ENCODE measurements at regions not wholly inside any gene's neighbourhood (a gene's known extent, or its start where the extent isn't known, plus 50 kb on each side); places are given as distances from the start of the nearest gene placed in this dataset.

DNA sequence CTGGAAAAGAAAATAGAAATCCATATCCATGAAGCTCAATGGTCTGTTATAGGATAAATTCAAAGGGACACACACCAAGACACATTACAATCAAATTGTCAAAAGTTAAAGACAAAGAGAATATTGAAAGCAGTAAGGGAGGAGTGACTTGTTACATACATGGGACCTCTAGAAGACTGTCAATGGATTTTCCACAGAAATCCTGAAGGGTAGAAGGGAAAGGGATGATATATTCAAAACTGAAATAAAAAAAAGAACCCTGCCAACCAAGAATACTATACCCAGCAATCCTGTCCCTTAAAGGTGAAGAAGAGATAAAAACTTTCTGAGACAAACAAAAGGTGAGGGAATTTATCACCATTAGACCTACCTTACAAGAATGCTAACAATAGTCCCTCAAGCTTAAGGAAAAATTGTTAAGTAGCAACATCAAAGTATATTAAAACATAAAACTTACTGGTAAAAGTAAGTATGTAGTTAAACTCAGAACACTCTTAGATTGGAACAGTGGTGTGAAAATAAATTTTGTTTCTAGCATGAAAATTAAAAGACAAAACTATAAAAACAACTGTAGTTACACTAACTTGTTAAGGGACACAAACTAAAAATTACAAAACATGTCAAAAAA lies 103.2 kb upstream of the APP start:
- TF ChIP-seq YY1 (IDR thresholded peaks at IDR 0.05; ENCODE audit: low read depth) (no peak), FOXM1 (IDR thresholded peaks at IDR 0.05; ENCODE audit: borderline replicate concordance, low read depth) (no peak), RAD21 (IDR thresholded peaks at IDR 0.05; ENCODE audit: low read depth) (no peak), EP300 (IDR thresholded peaks at IDR 0.05; ENCODE audit: borderline replicate concordance) (no peak), CEBPB (IDR thresholded peaks at IDR 0.05) (no peak), USF1 (IDR thresholded peaks at IDR 0.05) (no peak), MAX (IDR thresholded peaks at IDR 0.05) (no peak), EGR1 (IDR thresholded peaks at IDR 0.05) (no peak), TAF1 (IDR thresholded peaks at IDR 0.05; ENCODE audit: low read depth) (no peak), ZBTB7A (IDR thresholded peaks at IDR 0.05; ENCODE audit: low read depth) (no peak)
- TF ChIP-seq, protein P1, sequence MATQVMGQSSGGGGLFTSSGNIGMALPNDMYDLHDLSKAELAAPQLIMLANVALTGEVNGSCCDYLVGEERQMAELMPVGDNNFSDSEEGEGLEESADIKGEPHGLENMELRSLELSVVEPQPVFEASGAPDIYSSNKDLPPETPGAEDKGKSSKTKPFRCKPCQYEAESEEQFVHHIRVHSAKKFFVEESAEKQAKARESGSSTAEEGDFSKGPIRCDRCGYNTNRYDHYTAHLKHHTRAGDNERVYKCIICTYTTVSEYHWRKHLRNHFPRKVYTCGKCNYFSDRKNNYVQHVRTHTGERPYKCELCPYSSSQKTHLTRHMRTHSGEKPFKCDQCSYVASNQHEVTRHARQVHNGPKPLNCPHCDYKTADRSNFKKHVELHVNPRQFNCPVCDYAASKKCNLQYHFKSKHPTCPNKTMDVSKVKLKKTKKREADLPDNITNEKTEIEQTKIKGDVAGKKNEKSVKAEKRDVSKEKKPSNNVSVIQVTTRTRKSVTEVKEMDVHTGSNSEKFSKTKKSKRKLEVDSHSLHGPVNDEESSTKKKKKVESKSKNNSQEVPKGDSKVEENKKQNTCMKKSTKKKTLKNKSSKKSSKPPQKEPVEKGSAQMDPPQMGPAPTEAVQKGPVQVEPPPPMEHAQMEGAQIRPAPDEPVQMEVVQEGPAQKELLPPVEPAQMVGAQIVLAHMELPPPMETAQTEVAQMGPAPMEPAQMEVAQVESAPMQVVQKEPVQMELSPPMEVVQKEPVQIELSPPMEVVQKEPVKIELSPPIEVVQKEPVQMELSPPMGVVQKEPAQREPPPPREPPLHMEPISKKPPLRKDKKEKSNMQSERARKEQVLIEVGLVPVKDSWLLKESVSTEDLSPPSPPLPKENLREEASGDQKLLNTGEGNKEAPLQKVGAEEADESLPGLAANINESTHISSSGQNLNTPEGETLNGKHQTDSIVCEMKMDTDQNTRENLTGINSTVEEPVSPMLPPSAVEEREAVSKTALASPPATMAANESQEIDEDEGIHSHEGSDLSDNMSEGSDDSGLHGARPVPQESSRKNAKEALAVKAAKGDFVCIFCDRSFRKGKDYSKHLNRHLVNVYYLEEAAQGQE (IDR thresholded peaks at IDR 0.05; ENCODE audit: low read depth) = no peak

Data from Ishikawa (cell line).